Mesendoderm (in vitro differentiated cells): ENCODE measurements at regions not wholly inside any gene's neighbourhood (a gene's known extent, or its start where the extent isn't known, plus 50 kb on each side); places are given as distances from the start of the nearest gene placed in this dataset.

Source experiments
- DNase-seq: peaks from one replicate; pipeline ENCODE4 v3.0.0; 2013
- H2AK5ac ChIP-seq: 2 replicates; pipeline ENCODE4 v1.6.1; 2013; ENCODE audit warnings: low read length, inconsistent platforms
- H2BK120ac ChIP-seq: 2 replicates; pipeline ENCODE4 v1.6.1; 2013; ENCODE audit warnings: low read depth, mild to moderate bottlenecking, low read length, moderate library complexity, mixed read lengths
- H2BK15ac ChIP-seq: replicated peaks from 2 replicates; pipeline ENCODE4 v1.6.1; 2013; ENCODE audit warnings: low read depth, mild to moderate bottlenecking, moderate library complexity
- H2BK5ac ChIP-seq: 2 replicates; pipeline ENCODE4 v1.6.1; 2013; ENCODE audit warnings: low read length, inconsistent platforms
- H3K18ac ChIP-seq: 2 replicates; pipeline ENCODE4 v1.6.1; 2013; ENCODE audit warnings: mild to moderate bottlenecking, low read length, mixed read lengths
- H3K23ac ChIP-seq: one replicate; pipeline ENCODE4 v1.6.1; 2013; ENCODE audit warnings: low read length
- H3K27ac ChIP-seq: 2 replicates; pipeline ENCODE4 v1.5.1; 2013; ENCODE audit warnings: low read depth, mild to moderate bottlenecking, inconsistent platforms, low read length, moderate library complexity
- H3K27me3 ChIP-seq: 2 replicates; pipeline ENCODE4 v1.6.1; 2013; ENCODE audit warnings: low read length, control low read depth, mild to moderate bottlenecking, inconsistent platforms; ENCODE audit not compliant: insufficient read depth, poor library complexity
- H3K36me3 ChIP-seq: 2 replicates; pipeline ENCODE4 v1.6.1; 2013; ENCODE audit warnings: low read length, inconsistent platforms; ENCODE audit not compliant: control insufficient read depth, insufficient read depth
- H3K4ac ChIP-seq: one replicate; pipeline ENCODE4 v1.6.1; 2013; ENCODE audit warnings: low read depth, mild to moderate bottlenecking, low read length, moderate library complexity
- H3K4me1 ChIP-seq: 2 replicates; pipeline ENCODE4 v1.6.1; 2013; ENCODE audit warnings: low read depth, low read length, inconsistent platforms; ENCODE audit not compliant: control insufficient read depth
- H3K4me2 ChIP-seq: 2 replicates; pipeline ENCODE4 v1.6.1; 2013; ENCODE audit warnings: low read length
- H3K4me3 ChIP-seq: 2 replicates; pipeline ENCODE4 v1.5.1; 2013; ENCODE audit warnings: mild to moderate bottlenecking, low read length
- H3K56ac ChIP-seq: one replicate; pipeline ENCODE4 v1.6.1; 2013; ENCODE audit warnings: low read length
- H3K79me1 ChIP-seq: 2 replicates; pipeline ENCODE4 v1.6.1; 2013; ENCODE audit warnings: low read length, inconsistent platforms
- H3K79me2 ChIP-seq: 2 replicates; pipeline ENCODE4 v1.6.1; 2013; ENCODE audit warnings: mild to moderate bottlenecking, low read length; ENCODE audit not compliant: control insufficient read depth, insufficient read depth
- H3K9ac ChIP-seq: 2 replicates; pipeline ENCODE4 v1.6.1; 2013; ENCODE audit warnings: low read length, inconsistent platforms
- H4K5ac ChIP-seq: one replicate; pipeline ENCODE4 v1.6.1; 2013; ENCODE audit warnings: low read length
- H4K8ac ChIP-seq: one replicate; pipeline ENCODE4 v1.6.1; 2013; ENCODE audit warnings: low read depth, mild to moderate bottlenecking, control low read depth, low read length, moderate library complexity
- WGBS: extraction: QIAGEN DNeasy Blood & Tissue Kit; methylation state at CpG from one replicate; pipeline ENCODE4 v1.1.7; 2013; ENCODE audit warnings: low lambda C conversion rate, missing lambda C conversion rate; ENCODE audit not compliant: insufficient coverage; ENCODE audit errors: extremely low coverage; 5-methylcytosine and 5-hydroxymethylcytosine counted together

DNA sequence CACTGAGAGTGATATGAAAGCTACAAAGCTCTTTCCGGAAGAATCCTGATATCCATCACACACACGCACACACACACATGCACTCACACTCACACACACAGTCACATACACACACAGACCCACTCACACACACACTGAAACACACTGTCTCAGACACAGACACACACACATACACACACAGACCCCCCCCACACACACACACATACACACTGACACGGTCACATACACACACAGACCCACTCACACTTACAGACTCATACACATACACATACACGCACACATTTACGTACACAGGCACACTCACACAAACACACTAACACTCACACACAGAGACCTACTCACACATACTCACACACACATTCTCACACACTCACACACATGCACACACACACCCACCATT is 58.6 kb downstream of the LIG4 start:
- H3K4me1 ChIP-seq, result no peaks in the 10 kb centered on the region
- no peak overlapping the region for H3K9ac ChIP-seq
- H4K8ac ChIP-seq, result no peak overlapping the region
- no peak overlapping the region for H3K4me2 ChIP-seq
- H3K4me3 ChIP-seq, result no peak overlapping the region
- H3K27ac ChIP-seq, result no peak overlapping the region
- no peak overlapping the region for H2BK15ac ChIP-seq
- no peaks in the 10 kb centered on the region for H3K27me3 ChIP-seq
- no peak overlapping the region for H3K4ac ChIP-seq
- H3K79me1 ChIP-seq, result no peaks in the 10 kb centered on the region
- no peak overlapping the region for H3K18ac ChIP-seq
- H3K79me2 ChIP-seq, result no peaks in the 10 kb centered on the region
- H3K23ac ChIP-seq, result no peak overlapping the region
- H4K5ac ChIP-seq, result no peak overlapping the region
- H2AK5ac ChIP-seq, result no peak overlapping the region
- H3K56ac ChIP-seq, result no peak overlapping the region
- H3K36me3 ChIP-seq, result no peaks in the 10 kb centered on the region
- WGBS, result no CpG with 5 or more reads among the region's 5 CpGs
- no peak overlapping the region for H2BK5ac ChIP-seq
- no peak overlapping the region for H2BK120ac ChIP-seq
- no peak for DNase-seq

DNA sequence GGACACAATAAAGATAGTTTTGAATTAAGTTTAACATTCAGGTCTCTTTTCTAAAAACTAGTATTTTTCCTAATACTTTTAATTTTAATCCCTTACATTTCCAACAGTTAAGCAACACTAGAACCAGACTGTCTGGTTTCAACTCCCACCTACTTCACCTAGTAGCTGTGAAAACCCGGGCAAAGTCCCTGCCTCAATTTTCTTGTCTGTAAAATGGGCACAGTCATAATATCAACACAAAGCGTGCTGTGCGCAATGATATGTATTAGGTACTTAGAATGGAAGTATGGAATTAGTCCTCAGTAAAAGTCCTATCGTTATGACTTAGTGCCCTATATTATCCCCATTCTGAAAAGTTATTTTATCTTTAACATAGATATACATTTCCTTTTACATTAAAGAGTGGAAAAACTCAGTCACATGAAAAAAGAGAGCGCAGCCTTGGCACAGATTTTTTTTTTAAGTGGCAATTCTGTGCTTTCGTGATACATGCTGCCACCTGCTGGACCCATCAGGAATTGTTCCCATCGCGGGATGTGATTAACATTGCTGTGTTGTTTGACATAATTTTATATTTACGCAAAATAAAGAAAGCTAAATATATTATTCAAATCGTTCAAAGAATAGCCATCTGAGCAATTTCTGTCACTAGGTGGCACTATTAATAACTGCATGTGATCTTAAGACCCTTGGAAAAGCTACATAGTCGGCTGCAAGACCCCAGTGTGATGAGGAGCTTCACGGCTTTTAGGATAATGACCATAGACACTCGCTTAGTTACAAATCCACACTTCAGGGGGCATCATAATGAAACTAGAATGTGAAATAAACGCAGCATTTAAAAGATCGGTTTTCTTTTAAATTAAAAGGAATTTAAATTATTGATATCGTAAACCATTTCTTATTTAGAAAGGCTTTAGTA is 59.9 kb downstream of the LIG4 start:
- Histone ChIP-seq H3K79me2 (no peaks in the 10 kb centered on the region), H2BK15ac (no peak overlapping the region), H4K8ac (no peak overlapping the region), H3K4me3 (no peak overlapping the region), H3K27ac (no peak overlapping the region), H3K23ac (no peak overlapping the region), H3K4me1 (no peaks in the 10 kb centered on the region), H3K56ac (no peak overlapping the region), H3K79me1 (no peaks in the 10 kb centered on the region), H2AK5ac (no peak overlapping the region), H3K4me2 (no peak overlapping the region), H3K36me3 (no peaks in the 10 kb centered on the region), H2BK5ac (no peak overlapping the region), H2BK120ac (no peak overlapping the region), H3K18ac (no peak overlapping the region), H3K4ac (no peak overlapping the region), H3K27me3 (no peaks in the 10 kb centered on the region), H4K5ac (no peak overlapping the region), H3K9ac (no peak overlapping the region)
- peak; percentile 50 for DNase-seq
- 100% methylated on average over 3 of the region's 16 CpGs for WGBS

DNA sequence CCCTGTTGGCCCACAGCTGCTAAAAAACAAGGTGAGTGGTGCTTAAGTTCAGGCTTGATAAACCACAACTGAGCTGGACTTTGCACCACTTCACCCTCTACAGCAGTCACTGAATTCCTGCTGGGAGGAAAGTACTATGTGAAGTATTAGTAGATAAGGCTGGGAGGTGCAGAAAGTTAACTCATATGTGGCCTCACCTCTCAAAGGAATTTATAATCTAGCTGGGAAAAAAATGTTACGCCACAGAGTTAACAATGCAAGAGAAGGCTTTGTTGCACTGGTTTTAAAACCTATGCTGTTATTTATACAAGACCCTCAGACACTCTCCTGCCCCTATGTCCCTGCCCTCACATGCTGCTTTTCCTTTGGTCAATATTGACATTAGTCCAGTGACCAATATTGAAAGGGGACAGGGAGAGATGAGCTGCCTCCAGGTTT is 60.9 kb downstream of the LIG4 start:
- H3K4me2 ChIP-seq, result no peak overlapping the region
- no peaks in the 10 kb centered on the region for H3K79me2 ChIP-seq
- H3K4me1 ChIP-seq, result no peaks in the 10 kb centered on the region
- no peak overlapping the region for H2BK5ac ChIP-seq
- H3K4me3 ChIP-seq, result no peak overlapping the region
- H3K79me1 ChIP-seq, result no peaks in the 10 kb centered on the region
- no peak overlapping the region for H3K27ac ChIP-seq
- peak; percentile 73 for DNase-seq
- H4K5ac ChIP-seq, result no peak overlapping the region
- H3K56ac ChIP-seq, result no peak overlapping the region
- H2AK5ac ChIP-seq, result no peak overlapping the region
- H3K23ac ChIP-seq, result no peak overlapping the region
- H2BK120ac ChIP-seq, result no peak overlapping the region
- H3K4ac ChIP-seq, result no peak overlapping the region
- no peak overlapping the region for H4K8ac ChIP-seq
- no peak overlapping the region for H2BK15ac ChIP-seq
- WGBS, result no CpG with 5 or more reads among the region's 1 CpG
- no peak overlapping the region for H3K9ac ChIP-seq
- no peak overlapping the region for H3K18ac ChIP-seq
- no peaks in the 10 kb centered on the region for H3K27me3 ChIP-seq
- no peaks in the 10 kb centered on the region for H3K36me3 ChIP-seq

DNA sequence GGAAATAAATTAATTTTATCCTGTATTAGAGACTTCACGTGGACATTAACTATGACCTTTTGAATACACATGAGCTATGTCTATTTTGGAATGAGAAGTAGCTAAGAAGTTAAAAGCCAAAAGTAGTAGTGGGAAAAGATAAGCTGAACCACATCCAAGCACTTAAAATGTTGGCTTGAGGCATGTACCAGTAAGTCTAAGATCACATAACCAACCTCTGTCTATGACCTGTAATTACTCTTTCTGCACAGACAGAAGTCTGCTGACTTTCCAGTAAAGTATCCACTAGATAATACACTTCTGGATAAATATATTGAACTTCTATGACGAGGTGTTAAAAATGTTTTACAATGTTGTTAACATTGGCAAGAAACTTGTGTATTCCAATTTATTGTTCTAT is 68.7 kb downstream of the LIG4 start:
- no peaks in the 10 kb centered on the region for H3K79me1 ChIP-seq
- no peak overlapping the region for H3K23ac ChIP-seq
- no peak overlapping the region for H3K4me3 ChIP-seq
- H3K18ac ChIP-seq, result no peak overlapping the region
- H3K4me2 ChIP-seq, result no peak overlapping the region
- no peaks in the 10 kb centered on the region for H3K4me1 ChIP-seq
- H4K8ac ChIP-seq, result no peak overlapping the region
- H2BK15ac ChIP-seq, result no peak overlapping the region
- no peak overlapping the region for H2BK5ac ChIP-seq
- H3K27me3 ChIP-seq, result no peaks in the 10 kb centered on the region
- WGBS, result no CpG with 5 or more reads among the region's 2 CpGs
- H3K79me2 ChIP-seq, result no peaks in the 10 kb centered on the region
- no peak overlapping the region for H3K9ac ChIP-seq
- no peak for DNase-seq
- H4K5ac ChIP-seq, result no peak overlapping the region
- no peak overlapping the region for H3K4ac ChIP-seq
- H2BK120ac ChIP-seq, result no peak overlapping the region
- no peaks in the 10 kb centered on the region for H3K36me3 ChIP-seq
- H3K56ac ChIP-seq, result no peak overlapping the region
- H2AK5ac ChIP-seq, result no peak overlapping the region
- no peak overlapping the region for H3K27ac ChIP-seq

DNA sequence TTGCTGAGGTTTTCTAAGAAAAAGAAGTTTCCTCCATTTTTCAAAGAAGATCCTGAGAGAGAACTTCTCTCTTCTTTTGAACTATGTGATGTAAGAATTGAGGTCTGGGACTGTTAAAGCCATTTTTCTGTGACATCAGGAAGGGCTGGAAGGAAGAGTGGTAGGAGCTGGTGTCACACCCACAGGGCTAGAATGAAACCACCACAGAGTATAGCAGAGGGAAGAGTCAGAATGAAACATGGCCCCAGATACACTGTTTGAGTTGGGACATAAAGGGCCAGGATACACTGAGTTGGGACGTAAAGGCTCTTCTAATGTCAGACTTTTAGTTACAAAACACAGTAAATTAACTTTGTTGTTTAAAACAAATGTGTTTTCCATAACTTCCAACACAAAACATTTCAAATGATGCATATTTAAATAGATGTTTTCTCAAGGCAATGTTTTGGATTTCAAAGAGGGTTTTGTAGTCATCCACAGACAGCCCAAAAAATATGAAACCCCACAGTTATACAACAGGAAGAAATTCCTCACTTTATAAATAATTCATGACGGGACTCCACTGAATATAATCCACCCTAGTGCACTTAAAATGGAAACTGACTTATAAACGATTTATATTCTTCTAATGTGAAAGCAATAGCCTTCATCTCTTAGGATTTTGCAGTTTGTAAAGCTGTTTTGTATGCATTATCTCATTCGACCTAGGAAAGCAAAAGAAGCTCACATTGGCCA is 72.5 kb downstream of the LIG4 start:
- H3K79me1 ChIP-seq, result no peaks in the 10 kb centered on the region
- no peak overlapping the region for H3K4me2 ChIP-seq
- no peak overlapping the region for H3K9ac ChIP-seq
- WGBS, result no CpG with 5 or more reads among the region's 4 CpGs
- H3K27ac ChIP-seq, result no peak overlapping the region
- no peaks in the 10 kb centered on the region for H3K79me2 ChIP-seq
- no peak overlapping the region for H2AK5ac ChIP-seq
- H3K4me1 ChIP-seq, result no peaks in the 10 kb centered on the region
- H2BK15ac ChIP-seq, result no peak overlapping the region
- no peak overlapping the region for H3K4ac ChIP-seq
- H3K4me3 ChIP-seq, result no peak overlapping the region
- no peak for DNase-seq
- no peaks in the 10 kb centered on the region for H3K27me3 ChIP-seq
- H2BK120ac ChIP-seq, result no peak overlapping the region
- no peak overlapping the region for H3K18ac ChIP-seq
- H3K36me3 ChIP-seq, result no peaks in the 10 kb centered on the region
- H3K23ac ChIP-seq, result no peak overlapping the region
- no peak overlapping the region for H4K8ac ChIP-seq
- H2BK5ac ChIP-seq, result no peak overlapping the region
- H4K5ac ChIP-seq, result no peak overlapping the region
- H3K56ac ChIP-seq, result no peak overlapping the region
